Calu3 (cell line): ENCODE measurements at regions not wholly inside any gene's neighbourhood (a gene's known extent, or its start where the extent isn't known, plus 50 kb on each side); places are given as distances from the start of the nearest gene placed in this dataset.

Source experiments
- BruUV-seq: library from RNA; stranded (reverse); fragments of 400-500 nt; replicated peaks from 2 replicates; lab custom pipeline; 2021; lab: Mats Ljungman, UMichigan
- CTCF ChIA-PET: fragments of 300-600 bp; sonication (Branson Sonifier 250); formaldehyde crosslinking; loops from one replicate; lab custom pipeline; 2022; ENCODE audit warnings: antibody characterized with exemption; lab: Charles Lee
- DNase-seq: peaks from one replicate; pipeline ENCODE4 v3.0.0; 2022
- H3K27ac Mint-ChIP-seq: one replicate; pipeline ENCODE4 v1.8.0; 2022; ENCODE audit warnings: mixed read lengths; ENCODE audit not compliant: unreplicated experiment
- H3K27me3 Mint-ChIP-seq: one replicate; pipeline ENCODE4 v1.8.0; 2022; ENCODE audit warnings: mixed read lengths; ENCODE audit not compliant: unreplicated experiment
- H3K36me3 Mint-ChIP-seq: one replicate; pipeline ENCODE4 v1.8.0; 2022; ENCODE audit warnings: mild to moderate bottlenecking, moderate library complexity, mixed read lengths; ENCODE audit not compliant: insufficient read depth, unreplicated experiment
- H3K4me1 Mint-ChIP-seq: one replicate; pipeline ENCODE4 v1.8.0; 2022; ENCODE audit warnings: mild to moderate bottlenecking, low read depth, mixed read lengths; ENCODE audit not compliant: unreplicated experiment
- H3K4me3 Mint-ChIP-seq: one replicate; pipeline ENCODE4 v1.8.0; 2022; ENCODE audit warnings: mild to moderate bottlenecking, low read depth, moderate library complexity, mixed read lengths; ENCODE audit not compliant: unreplicated experiment
- H3K9me3 Mint-ChIP-seq: one replicate; pipeline ENCODE4 v1.8.0; 2022; ENCODE audit warnings: low read depth, mixed read lengths; ENCODE audit not compliant: unreplicated experiment
- CTCF ChIP-seq: fragments of 200-600 bp; IDR thresholded peaks from one replicate; pipeline ENCODE4 v1.8.0; 2022; ENCODE audit warnings: antibody characterized with exemption; ENCODE audit not compliant: unreplicated experiment
- intact Hi-C: fragments of 100-400 bp; cut with micrococcal nuclease; formaldehyde crosslinking; loops from one replicate; pipeline ENCODE4 v1.10.0; 2022; ENCODE audit not compliant: unreplicated experiment

GRCh38 chr4:151888367-151888866 is 127.6 kb upstream of the GATB start:
- DNase-seq, result no peak

GRCh38 chr4:151887816-151888180 is 127.0 kb upstream of the GATB start:
- no TSS peak for BruUV-seq
- Mint-ChIP-seq H3K4me1 (no peaks in the 10 kb centered on the region), H3K27me3 (peaks cover 38% of the 10 kb centered on the region), H3K9me3 (no peaks in the 10 kb centered on the region), H3K36me3 (no peaks in the 10 kb centered on the region), H3K4me3 (no peak overlapping the region), H3K27ac (no peak overlapping the region)
- intact Hi-C loops, result no loop called here
- DNase-seq, result no peak
- TF ChIP-seq CTCF, result no peak
- CTCF ChIA-PET, result no interaction called here

More at GRCh38 chr4:151888367-151888866, 127.6 kb upstream of the GATB start:
- intact Hi-C loops, result no loop called here
- no peak overlapping the region for H3K27ac Mint-ChIP-seq
- TF ChIP-seq CTCF, result no peak
- peaks cover 38% of the 10 kb centered on the region for H3K27me3 Mint-ChIP-seq
- H3K36me3 Mint-ChIP-seq, result no peaks in the 10 kb centered on the region
- H3K4me3 Mint-ChIP-seq, result no peak overlapping the region
- H3K4me1 Mint-ChIP-seq, result no peaks in the 10 kb centered on the region
- CTCF ChIA-PET, result no interaction called here
- no TSS peak for BruUV-seq
- H3K9me3 Mint-ChIP-seq, result no peaks in the 10 kb centered on the region

- no peaks in the 10 kb centered on the region for H3K36me3 Mint-ChIP-seq
- DNase-seq, result no peak
- no peak overlapping the region for H3K27ac Mint-ChIP-seq
- no peaks in the 10 kb centered on the region for H3K9me3 Mint-ChIP-seq
- H3K27me3 Mint-ChIP-seq, result peaks cover 37% of the 10 kb centered on the region
- intact Hi-C loops, result no loop called here
- CTCF ChIA-PET, result no interaction called here
- H3K4me1 Mint-ChIP-seq, result no peaks in the 10 kb centered on the region
- TF ChIP-seq CTCF, result no peak
- no peak overlapping the region for H3K4me3 Mint-ChIP-seq
- no TSS peak for BruUV-seq
Observed at GRCh38 chr4:151887031-151887815, 126.4 kb upstream of the GATB start.

GRCh38 chr4:151885123-151885522 is 124.3 kb upstream of the GATB start:
- Mint-ChIP-seq H3K27ac (no peak overlapping the region), H3K27me3 (peaks cover 48% of the 10 kb centered on the region), H3K4me1 (no peaks in the 10 kb centered on the region), H3K9me3 (no peaks in the 10 kb centered on the region), H3K4me3 (no peak overlapping the region), H3K36me3 (no peaks in the 10 kb centered on the region)
- intact Hi-C loops, result no loop called here
- TF ChIP-seq CTCF, result no peak
- CTCF ChIA-PET, result no interaction called here
- no TSS peak for BruUV-seq
- DNase-seq, result no peak
